H1 (cell line): ENCODE measurements at regions not wholly inside any gene's neighbourhood (a gene's known extent, or its start where the extent isn't known, plus 50 kb on each side); places are given as distances from the start of the nearest gene placed in this dataset.

Experiments used
- JUND ChIP-seq: IDR thresholded peaks from 2 replicates; pipeline ENCODE4 v1.6.1; 2011; ENCODE audit warnings: mild to moderate bottlenecking, improper control_type of control experiment, low read length
- KDM1A ChIP-seq: fragments of 200-600, 300-600 bp; sonication (generic); IDR thresholded peaks from 2 replicates; pipeline ENCODE4 v1.7.1; 2016; ENCODE audit warnings: mild to moderate bottlenecking, low read length, borderline replicate concordance
- POLR2A ChIP-seq, 2 experiments: IDR thresholded peaks; 1 replicate in 1 of 2; 2 replicates in 1 of 2; pipeline ENCODE4 v1.6.1; 2011; ENCODE audit warnings: low read depth in 2 of 2, low read length in 2 of 2, mild to moderate bottlenecking in 2 of 2; ENCODE audit errors: control extremely low read depth in 1 of 2
- RAD21 ChIP-seq, 2 experiments: IDR thresholded peaks in 1 of 2; conservative IDR thresholded peaks in 1 of 2; 2 replicates each; pipeline ENCODE4 v1.6.1; 2011; ENCODE audit warnings: low read depth in 2 of 2, low read length in 2 of 2, improper control_type of control experiment in 1 of 2, inconsistent platforms in 1 of 2, mild to moderate bottlenecking in 1 of 2, moderate library complexity in 1 of 2
- RXRA ChIP-seq: IDR thresholded peaks from 2 replicates; pipeline ENCODE4 v1.6.1; 2011; ENCODE audit warnings: low read depth, mild to moderate bottlenecking, low read length, moderate library complexity; ENCODE audit not compliant: insufficient read depth
- TF ChIP-seq, protein P1 (sequence below), 3 experiments: IDR thresholded peaks; 1 replicate in 2 of 3; 2 replicates in 1 of 3; pipeline versions ENCODE4 v1.5.1 to v1.6.1; 2011; ENCODE audit warnings: low read length in 3 of 3, mild to moderate bottlenecking in 3 of 3, inconsistent platforms in 2 of 3, low read depth in 1 of 3, moderate library complexity in 1 of 3; ENCODE audit not compliant: insufficient read depth in 1 of 3; ENCODE audit errors: control extremely low read depth in 1 of 3

DNA sequence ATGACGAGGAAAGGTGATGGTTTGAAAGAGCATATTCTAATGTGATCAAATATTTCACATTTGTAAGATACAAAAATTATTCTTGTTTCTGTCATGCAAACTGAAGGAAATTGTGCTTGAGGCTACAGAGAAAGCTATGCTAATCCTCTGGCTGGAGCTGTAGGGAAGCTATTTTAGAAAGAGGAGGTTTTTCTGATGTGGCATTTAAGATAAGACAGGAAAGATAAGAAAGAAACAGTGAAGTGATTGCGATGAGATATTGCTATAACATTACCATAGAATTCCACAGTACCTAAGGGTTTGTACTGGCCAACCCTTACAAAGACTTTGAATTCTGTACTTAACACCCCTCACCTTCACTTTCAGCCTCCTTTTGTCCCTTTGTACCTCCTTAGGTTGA lies 205.2 kb upstream of the LMCD1 start:
- TF ChIP-seq POLR2A (IDR thresholded peaks at IDR 0.05; ENCODE audit: control extremely low read depth in 1 of 2, low read depth in 2 of 2, low read length in 2 of 2) = no peak
- TF ChIP-seq, protein P1, sequence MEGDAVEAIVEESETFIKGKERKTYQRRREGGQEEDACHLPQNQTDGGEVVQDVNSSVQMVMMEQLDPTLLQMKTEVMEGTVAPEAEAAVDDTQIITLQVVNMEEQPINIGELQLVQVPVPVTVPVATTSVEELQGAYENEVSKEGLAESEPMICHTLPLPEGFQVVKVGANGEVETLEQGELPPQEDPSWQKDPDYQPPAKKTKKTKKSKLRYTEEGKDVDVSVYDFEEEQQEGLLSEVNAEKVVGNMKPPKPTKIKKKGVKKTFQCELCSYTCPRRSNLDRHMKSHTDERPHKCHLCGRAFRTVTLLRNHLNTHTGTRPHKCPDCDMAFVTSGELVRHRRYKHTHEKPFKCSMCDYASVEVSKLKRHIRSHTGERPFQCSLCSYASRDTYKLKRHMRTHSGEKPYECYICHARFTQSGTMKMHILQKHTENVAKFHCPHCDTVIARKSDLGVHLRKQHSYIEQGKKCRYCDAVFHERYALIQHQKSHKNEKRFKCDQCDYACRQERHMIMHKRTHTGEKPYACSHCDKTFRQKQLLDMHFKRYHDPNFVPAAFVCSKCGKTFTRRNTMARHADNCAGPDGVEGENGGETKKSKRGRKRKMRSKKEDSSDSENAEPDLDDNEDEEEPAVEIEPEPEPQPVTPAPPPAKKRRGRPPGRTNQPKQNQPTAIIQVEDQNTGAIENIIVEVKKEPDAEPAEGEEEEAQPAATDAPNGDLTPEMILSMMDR (IDR thresholded peaks at IDR 0.05; ENCODE audit: control extremely low read depth in 1 of 3, insufficient read depth in 1 of 3, low read depth in 1 of 3, low read length in 3 of 3) = no peak
- TF ChIP-seq JUND = no peak
- no peak for TF ChIP-seq KDM1A
- no peak for TF ChIP-seq RXRA
- no peak for TF ChIP-seq RAD21 (IDR thresholded peaks at IDR 0.05 in 1 of 2, conservative IDR thresholded peaks at IDR 0.05 in 1 of 2; ENCODE audit: low read depth in 2 of 2, low read length in 2 of 2)
